ENCODE measurements at regions not wholly inside any gene's neighbourhood (a gene's known extent, or its start where the extent isn't known, plus 50 kb on each side); places are given as distances from the start of the nearest gene placed in this dataset.

- no peak for TF ChIP-seq POLR2AphosphoS5 (IDR thresholded peaks at IDR 0.05; ENCODE audit: low read depth, low read length)
- TF ChIP-seq EGR1 (IDR thresholded peaks at IDR 0.05; ENCODE audit: low read depth), result no peak
Observed at GRCh38 chr12:103241184-103241583, 254.6 kb downstream of the C12orf42 start.

Data from HCT116 (cell line).